Hepatocyte (in vitro differentiated cells): ENCODE measurements at regions not wholly inside any gene's neighbourhood (a gene's known extent, or its start where the extent isn't known, plus 50 kb on each side); places are given as distances from the start of the nearest gene placed in this dataset.

ENCODE experiments used
- DNase-seq: peaks from one replicate; pipeline ENCODE4 v3.0.0-alpha.2; 2016; ENCODE audit warnings: low spot score
- H2AFZ ChIP-seq: fragments of 200-600 bp; sonication (generic); 2 replicates; pipeline ENCODE4 v1.6.0; 2016; ENCODE audit warnings: antibody characterized with exemption, mild to moderate bottlenecking
- H3K27ac ChIP-seq: fragments of 200-600 bp; sonication (generic); 2 replicates; pipeline ENCODE4 v1.5.1; 2016; ENCODE audit warnings: mild to moderate bottlenecking
- H3K27me3 ChIP-seq: fragments of 200-600 bp; sonication (generic); 2 replicates; pipeline ENCODE4 v1.6.1; 2016
- H3K36me3 ChIP-seq: fragments of 200-600 bp; sonication (generic); replicated peaks from 2 replicates; pipeline ENCODE4 v1.5.1; 2016; ENCODE audit warnings: low read depth; ENCODE audit not compliant: insufficient read depth
- H3K4me1 ChIP-seq: fragments of 200-600 bp; sonication (generic); 2 replicates; pipeline ENCODE4 v1.5.1; 2016; ENCODE audit warnings: mild to moderate bottlenecking, moderate library complexity; ENCODE audit not compliant: insufficient read depth
- H3K4me2 ChIP-seq: fragments of 200-600 bp; sonication (generic); 2 replicates; pipeline ENCODE4 v1.6.0; 2016
- H3K4me3 ChIP-seq: fragments of 200-600 bp; sonication (generic); 2 replicates; pipeline ENCODE4 v1.5.1; 2016; ENCODE audit warnings: mild to moderate bottlenecking
- H3K79me2 ChIP-seq: fragments of 200-600 bp; sonication (generic); 2 replicates; pipeline ENCODE4 v1.6.0; 2017; ENCODE audit warnings: mild to moderate bottlenecking
- H3K9me2 ChIP-seq: fragments of 200-600 bp; sonication (generic); replicated peaks from 2 replicates; pipeline ENCODE4 v1.6.0; 2017; ENCODE audit warnings: mild to moderate bottlenecking; ENCODE audit not compliant: insufficient read depth
- H3K9me3 ChIP-seq: fragments of 200-600 bp; sonication (generic); 2 replicates; pipeline ENCODE4 v1.5.1; 2016; ENCODE audit warnings: low read depth, mild to moderate bottlenecking
- H4K20me1 ChIP-seq: fragments of 200-600 bp; sonication (generic); 2 replicates; pipeline ENCODE4 v1.6.0; 2016; ENCODE audit warnings: mild to moderate bottlenecking; ENCODE audit not compliant: insufficient read depth, poor library complexity, severe bottlenecking
- CTCF ChIP-seq: fragments of 200-600 bp; sonication (generic); IDR thresholded peaks from 2 replicates; pipeline ENCODE4 v1.5.1; 2016; ENCODE audit warnings: antibody characterized with exemption, mild to moderate bottlenecking; ENCODE audit not compliant: poor library complexity
- EZH2 ChIP-seq: fragments of 200-600 bp; sonication (generic); IDR thresholded peaks from 2 replicates; pipeline ENCODE4 v1.6.1; 2016; ENCODE audit warnings: antibody characterized with exemption, mild to moderate bottlenecking, borderline replicate concordance
- EZH2phosphoT487 ChIP-seq: fragments of 200-600 bp; sonication (generic); IDR thresholded peaks from one replicate; pipeline ENCODE4 v1.6.1; 2018; ENCODE audit warnings: antibody characterized with exemption, mild to moderate bottlenecking, low read depth, moderate library complexity; ENCODE audit not compliant: unreplicated experiment, severe bottlenecking
- WGBS: methylation state at CpG from one replicate; pipeline ENCODE4 v1.1.6; 2016; ENCODE audit warnings: low lambda C conversion rate; ENCODE audit errors: missing lambda C conversion rate; 5-methylcytosine and 5-hydroxymethylcytosine counted together

- Histone ChIP-seq H3K9me2 (no peaks in the 10 kb centered on the region), H2AFZ (no peak overlapping the region), H3K27me3 (no peaks in the 10 kb centered on the region), H3K4me3 (no peak overlapping the region), H3K79me2 (no peaks in the 10 kb centered on the region), H4K20me1 (no peaks in the 10 kb centered on the region), H3K36me3 (no peaks in the 10 kb centered on the region), H3K27ac (no peak overlapping the region), H3K9me3 (no peaks in the 10 kb centered on the region), H3K4me1 (peaks cover 8% of the 10 kb centered on the region), H3K4me2 (no peak overlapping the region)
- TF ChIP-seq CTCF (no peak), EZH2 (no peak), EZH2phosphoT487 (no peak)
- WGBS: 74% methylated on average over 3 of the region's 3 CpGs
- DNase-seq: no peak
These were observed 113.2 kb upstream of the CD93 start for GRCh38 chr20:23199356-23199755.

GRCh38 chr20:23198815-23199214 lies 112.7 kb upstream of the CD93 start:
- H3K27me3 ChIP-seq: no peaks in the 10 kb centered on the region
- no peak for DNase-seq
- TF ChIP-seq EZH2 (no peak), CTCF (no peak), EZH2phosphoT487 (no peak)
- H3K9me2 ChIP-seq: no peaks in the 10 kb centered on the region
- H3K27ac ChIP-seq: no peak overlapping the region
- peaks cover 3% of the 10 kb centered on the region for H3K4me1 ChIP-seq
- H4K20me1 ChIP-seq: no peaks in the 10 kb centered on the region
- H3K4me3 ChIP-seq: no peak overlapping the region
- no peak overlapping the region for H2AFZ ChIP-seq
- H3K79me2 ChIP-seq: no peaks in the 10 kb centered on the region
- H3K4me2 ChIP-seq: no peak overlapping the region
- no peaks in the 10 kb centered on the region for H3K9me3 ChIP-seq
- H3K36me3 ChIP-seq: no peaks in the 10 kb centered on the region

- Histone ChIP-seq H3K79me2 (no peaks in the 10 kb centered on the region), H3K9me3 (no peaks in the 10 kb centered on the region), H3K4me3 (no peak overlapping the region), H4K20me1 (no peaks in the 10 kb centered on the region), H3K9me2 (no peaks in the 10 kb centered on the region), H2AFZ (no peak overlapping the region), H3K36me3 (no peaks in the 10 kb centered on the region), H3K4me2 (no peak overlapping the region), H3K27me3 (no peaks in the 10 kb centered on the region), H3K4me1 (no peaks in the 10 kb centered on the region), H3K27ac (no peak overlapping the region)
- no peak for TF ChIP-seq EZH2phosphoT487
- no peak for TF ChIP-seq CTCF
- no peak for TF ChIP-seq EZH2
- no peak for DNase-seq
- WGBS: 84% methylated on average over 4 of the region's 4 CpGs
These were observed 111.7 kb upstream of the CD93 start for GRCh38 chr20:23197836-23198235.

GRCh38 chr20:23195636-23196035 lies 109.5 kb upstream of the CD93 start:
- WGBS: 100% methylated on average over 1 of the region's 1 CpG
- H2AFZ ChIP-seq: no peak overlapping the region
- no peak overlapping the region for H3K4me3 ChIP-seq
- H3K36me3 ChIP-seq: no peaks in the 10 kb centered on the region
- H3K9me2 ChIP-seq: no peaks in the 10 kb centered on the region
- H3K4me1 ChIP-seq: no peaks in the 10 kb centered on the region
- H4K20me1 ChIP-seq: no peaks in the 10 kb centered on the region
- TF ChIP-seq CTCF (no peak), EZH2 (no peak), EZH2phosphoT487 (no peak)
- no peaks in the 10 kb centered on the region for H3K79me2 ChIP-seq
- H3K27me3 ChIP-seq: no peaks in the 10 kb centered on the region
- DNase-seq: no peak
- no peak overlapping the region for H3K4me2 ChIP-seq
- no peaks in the 10 kb centered on the region for H3K9me3 ChIP-seq
- H3K27ac ChIP-seq: no peak overlapping the region
